Skin epidermis (tissue), 12 donors: ENCODE measurements at regions not wholly inside any gene's neighbourhood (a gene's known extent, or its start where the extent isn't known, plus 50 kb on each side); places are given as distances from the start of the nearest gene placed in this dataset.

Source experiments
- H3K27ac ChIP-seq, 21 experiments: fragments of 200-600 bp; sonication (generic) in 11 of 21; one replicate each; pipeline ENCODE4 v1.5.0; 2020; ENCODE audit warnings: mild to moderate bottlenecking in 3 of 21, inconsistent platforms in 2 of 21, moderate library complexity in 2 of 21
- H3K4me3 ChIP-seq, 7 experiments: fragments of 200-600 bp; sonication (generic) in 2 of 7; one replicate each; pipeline ENCODE4 v1.5.0; 2020; ENCODE audit warnings: inconsistent platforms in 2 of 7, mild to moderate bottlenecking in 2 of 7, moderate library complexity in 1 of 7

DNA sequence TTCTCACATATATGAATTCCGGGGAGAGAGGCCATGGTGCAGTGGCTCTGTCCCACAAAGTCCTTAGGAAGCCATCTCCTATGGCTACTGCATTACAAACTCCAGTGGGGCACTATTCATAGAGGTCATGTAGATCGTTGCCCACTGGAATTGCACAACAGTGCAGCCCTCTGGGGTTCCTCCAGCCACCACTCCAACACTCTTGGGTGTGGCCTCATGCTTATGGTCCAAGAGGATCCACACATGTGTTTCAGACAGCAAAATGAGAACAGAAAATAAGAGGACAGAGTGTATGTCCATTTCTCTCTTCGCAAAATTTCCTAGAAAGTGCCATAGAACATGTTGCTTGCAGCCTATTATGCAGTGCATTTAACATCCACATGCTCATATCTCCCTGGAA is 444.2 kb upstream of the FAM241A start:
- H3K27ac ChIP-seq, result no peak overlapping the region

GRCh38 chr4:111707491-111707890 is 437.8 kb upstream of the FAM241A start:
- no peak overlapping the region for H3K27ac ChIP-seq
- H3K4me3 ChIP-seq, result no peak overlapping the region

More for the DNA sequence above, 444.2 kb upstream of the FAM241A start:
- H3K4me3 ChIP-seq, result no peak overlapping the region

- Histone ChIP-seq H3K4me3 (no peak overlapping the region), H3K27ac (no peak overlapping the region)
Measured at GRCh38 chr4:111712093-111712677, 433.1 kb upstream of the FAM241A start.

DNA sequence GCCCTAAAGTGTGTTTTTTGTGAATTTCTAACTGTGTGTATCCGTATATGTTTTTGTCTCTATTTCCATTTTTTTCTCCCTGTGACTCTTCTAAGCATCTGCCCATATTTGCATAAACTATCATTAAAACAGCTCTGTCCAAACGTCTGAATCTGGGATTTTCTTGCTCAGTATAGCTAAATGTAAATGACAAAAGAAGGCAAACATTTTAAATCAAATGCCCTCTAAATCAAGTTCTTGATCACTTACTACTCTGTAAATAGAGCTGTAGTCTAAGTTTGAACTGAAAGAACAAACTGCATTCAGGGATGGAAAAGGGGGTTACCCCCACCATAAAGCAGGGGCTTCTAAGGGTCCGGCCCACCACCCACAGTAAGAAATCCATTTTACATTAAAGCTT is 432.0 kb upstream of the FAM241A start:
- Histone ChIP-seq H3K4me3 (no peak overlapping the region), H3K27ac (no peak overlapping the region)

- no peak overlapping the region for H3K27ac ChIP-seq
- no peak overlapping the region for H3K4me3 ChIP-seq
Measured at GRCh38 chr4:111717921-111718320, 427.3 kb upstream of the FAM241A start.

DNA sequence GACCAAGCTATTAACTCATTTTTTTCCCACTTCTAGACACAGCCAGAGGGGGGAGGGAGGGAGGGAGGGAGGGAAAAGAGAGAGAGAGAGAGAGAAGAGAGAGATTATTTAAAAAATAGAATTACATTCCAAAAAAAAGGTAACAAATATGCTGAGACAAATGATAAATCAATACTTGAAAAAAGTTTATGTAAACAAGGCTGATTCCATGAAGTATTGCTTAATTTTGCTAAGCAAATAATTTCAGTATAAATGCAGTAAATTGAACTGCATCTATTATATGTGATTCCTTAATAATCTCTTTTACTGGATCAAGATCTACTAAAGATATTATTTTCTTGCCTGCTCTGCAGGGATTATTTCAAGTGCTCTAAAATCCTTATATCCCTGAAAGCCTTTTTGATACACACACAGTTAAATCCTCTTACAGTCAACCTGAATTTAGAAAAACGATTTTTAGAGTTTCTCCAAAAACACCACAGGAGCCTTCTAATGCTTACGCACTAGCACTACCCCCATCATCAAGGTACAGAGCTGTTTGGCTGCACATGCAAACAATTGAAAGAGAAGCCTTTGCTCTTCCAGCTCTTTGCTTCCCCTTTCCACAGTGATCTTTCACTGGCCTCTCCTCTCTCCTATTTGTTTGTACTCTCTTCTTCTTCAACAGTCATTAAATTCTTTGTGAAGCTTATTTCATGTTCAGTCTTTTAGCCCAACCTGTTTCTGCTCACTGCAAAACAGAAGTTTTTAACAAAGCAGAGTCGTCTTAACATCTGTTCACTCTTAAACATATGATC is 426.3 kb upstream of the FAM241A start:
- H3K4me3 ChIP-seq, result no peak overlapping the region
- H3K27ac ChIP-seq, result no peak overlapping the region

GRCh38 chr4:111720866-111721265 is 424.4 kb upstream of the FAM241A start:
- Histone ChIP-seq H3K4me3 (no peak overlapping the region), H3K27ac (no peak overlapping the region)

- no peak overlapping the region for H3K4me3 ChIP-seq
Measured at GRCh38 chr4:111722213-111722720, 423.0 kb upstream of the FAM241A start.

GRCh38 chr4:111736516-111736915 is 408.7 kb upstream of the FAM241A start:
- Histone ChIP-seq H3K4me3 (no peak overlapping the region), H3K27ac (no peak overlapping the region)

More at GRCh38 chr4:111722213-111722720, 423.0 kb upstream of the FAM241A start:
- H3K27ac ChIP-seq, result no peak overlapping the region

DNA sequence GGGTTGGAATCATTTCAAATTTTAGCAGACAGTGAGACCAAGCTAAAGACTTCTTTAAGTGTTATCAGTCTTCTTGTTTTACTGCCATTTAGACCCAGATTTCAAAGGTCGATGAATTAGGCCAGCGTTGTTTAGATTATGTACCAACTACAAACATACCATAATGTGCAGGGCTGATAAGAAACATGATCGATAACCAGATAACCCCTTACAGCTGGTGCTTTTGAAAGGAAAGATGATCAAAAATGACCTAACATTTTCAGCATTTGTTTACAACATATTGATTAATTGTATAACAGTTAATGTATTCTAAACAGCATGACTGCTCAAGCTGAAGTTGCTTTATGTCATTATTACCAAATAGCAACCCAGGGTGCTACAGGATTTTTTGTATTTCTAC is 400.4 kb upstream of the FAM241A start:
- no peak overlapping the region for H3K4me3 ChIP-seq

DNA sequence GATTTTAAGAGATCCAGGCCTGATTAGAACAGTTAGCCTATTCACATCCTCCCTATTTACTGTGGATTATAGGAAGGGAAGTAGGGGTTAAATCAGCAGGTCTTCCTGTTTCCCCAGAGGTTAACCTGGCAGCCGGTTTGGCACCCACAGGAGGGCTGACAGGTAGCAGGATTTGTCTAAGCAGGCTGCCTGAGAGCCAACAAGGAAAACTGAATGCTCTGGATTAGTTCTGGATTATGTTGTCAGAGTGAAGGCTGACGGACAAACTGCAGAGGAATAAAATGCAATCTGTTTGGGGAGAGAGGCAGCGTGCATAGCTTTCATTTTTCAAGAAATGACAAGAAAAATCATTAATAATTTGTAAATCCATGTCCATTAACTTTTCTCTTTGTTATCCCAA is 397.1 kb upstream of the FAM241A start:
- Histone ChIP-seq H3K27ac (no peak overlapping the region), H3K4me3 (no peak overlapping the region)

More for the DNA sequence above, 400.4 kb upstream of the FAM241A start:
- no peak overlapping the region for H3K27ac ChIP-seq

- Histone ChIP-seq H3K4me3 (no peak overlapping the region), H3K27ac (no peak overlapping the region)
Measured at GRCh38 chr4:111754003-111754402, 391.3 kb upstream of the FAM241A start.

- no peak overlapping the region for H3K27ac ChIP-seq
- H3K4me3 ChIP-seq, result no peak overlapping the region
Measured at GRCh38 chr4:111755571-111755970, 389.7 kb upstream of the FAM241A start.

GRCh38 chr4:111761531-111761930 is 383.7 kb upstream of the FAM241A start:
- no peak overlapping the region for H3K4me3 ChIP-seq
- no peak overlapping the region for H3K27ac ChIP-seq

DNA sequence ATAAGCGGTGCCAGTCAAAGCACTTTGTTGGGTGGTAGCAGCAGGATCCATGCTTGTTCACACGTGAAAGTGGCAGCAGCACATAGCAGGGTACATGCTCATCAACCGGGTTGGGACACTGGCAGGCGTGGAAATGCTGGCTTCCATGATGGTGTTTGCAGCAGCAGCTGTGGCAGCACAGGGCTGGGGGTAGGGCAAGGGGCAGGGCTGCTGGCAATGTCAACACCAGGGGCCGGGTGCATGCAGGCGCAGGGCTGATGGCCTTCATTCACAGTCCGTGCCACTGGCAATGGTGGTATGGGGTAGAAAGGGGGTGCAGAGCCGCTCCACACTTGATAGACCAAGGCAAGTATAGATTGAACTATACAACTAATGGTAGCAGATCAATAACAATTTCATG is 374.7 kb upstream of the FAM241A start:
- H3K4me3 ChIP-seq, result no peak overlapping the region
- no peak overlapping the region for H3K27ac ChIP-seq

- H3K27ac ChIP-seq, result no peak overlapping the region
- no peak overlapping the region for H3K4me3 ChIP-seq
Measured at GRCh38 chr4:111773858-111774257, 371.4 kb upstream of the FAM241A start.

GRCh38 chr4:111775556-111776297 is 369.5 kb upstream of the FAM241A start:
- no peak overlapping the region for H3K27ac ChIP-seq
- H3K4me3 ChIP-seq, result no peak overlapping the region

DNA sequence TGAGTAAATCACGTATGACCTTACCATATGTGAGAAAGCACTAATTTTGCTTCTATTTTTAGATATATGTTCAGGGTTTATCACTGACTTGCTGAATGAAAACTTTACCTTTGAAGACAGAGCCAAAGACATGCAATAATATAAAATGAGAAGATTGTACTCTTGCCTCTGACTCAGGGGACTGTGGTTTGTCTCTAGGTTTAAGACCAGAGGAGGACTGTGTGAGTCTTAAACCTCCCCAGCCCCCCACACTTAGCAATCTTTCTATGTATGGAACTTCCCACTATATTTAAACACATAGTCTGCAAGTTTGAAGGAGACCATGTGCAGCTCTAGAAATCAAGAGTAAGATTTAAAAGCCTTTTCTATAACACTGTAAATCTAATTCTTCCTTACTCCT is 368.7 kb upstream of the FAM241A start:
- Histone ChIP-seq H3K4me3 (no peak overlapping the region), H3K27ac (no peak overlapping the region)

- H3K27ac ChIP-seq, result no peak overlapping the region
- H3K4me3 ChIP-seq, result no peak overlapping the region
Measured at GRCh38 chr4:111778543-111778942, 366.7 kb upstream of the FAM241A start.

DNA sequence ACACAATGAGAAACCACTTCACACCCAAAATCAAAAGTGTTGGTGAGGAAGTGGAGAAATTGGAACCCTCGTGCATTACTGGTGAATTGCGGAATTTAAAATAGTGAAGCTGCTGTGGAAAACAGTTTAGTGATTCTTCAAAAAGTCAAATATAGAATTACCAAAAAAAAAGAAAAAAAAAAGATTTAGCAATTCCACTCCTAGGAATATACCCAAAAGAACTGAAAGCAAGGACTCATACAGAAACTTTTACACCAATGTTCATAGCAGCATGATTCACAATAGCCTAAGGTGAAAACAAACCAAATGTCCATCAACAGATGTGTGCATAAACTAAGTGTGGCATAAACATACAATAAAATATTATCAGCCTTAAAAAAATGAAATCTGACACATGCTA is 364.3 kb upstream of the FAM241A start:
- H3K4me3 ChIP-seq, result no peak overlapping the region

DNA sequence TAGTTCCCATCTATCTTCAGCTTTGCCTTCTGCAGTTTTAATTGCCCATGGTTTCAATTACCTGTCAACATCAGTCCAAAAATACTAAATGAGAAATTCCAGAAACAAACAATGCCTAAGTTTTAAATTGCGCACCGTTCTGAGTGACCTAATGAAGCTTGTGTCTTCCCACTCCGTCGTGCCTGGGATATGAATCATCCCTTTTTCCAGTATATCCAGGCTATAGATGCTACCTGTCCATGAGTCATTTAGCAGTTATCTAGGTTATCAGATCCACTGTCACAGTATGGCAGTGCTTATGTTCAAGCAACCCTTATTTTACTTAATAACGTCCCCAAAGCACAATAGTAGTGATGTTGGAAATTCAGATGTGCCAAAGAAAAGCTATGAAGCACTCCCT is 363.6 kb upstream of the FAM241A start:
- no peak overlapping the region for H3K27ac ChIP-seq
- no peak overlapping the region for H3K4me3 ChIP-seq

More for the DNA sequence above, 364.3 kb upstream of the FAM241A start:
- H3K27ac ChIP-seq, result no peak overlapping the region
